Neuron (in vitro differentiated cells): ENCODE measurements at regions not wholly inside any gene's neighbourhood (a gene's known extent, or its start where the extent isn't known, plus 50 kb on each side); places are given as distances from the start of the nearest gene placed in this dataset.

Experiments
- H2AFZ ChIP-seq: one replicate; pipeline ENCODE4 v1.6.1; 2013; ENCODE audit warnings: low read depth, mild to moderate bottlenecking, inconsistent platforms, low read length, moderate library complexity
- H3K27me3 ChIP-seq: one replicate; pipeline ENCODE4 v1.6.1; 2013; ENCODE audit warnings: low read length; ENCODE audit not compliant: insufficient read depth
- H3K36me3 ChIP-seq: one replicate; pipeline ENCODE4 v1.6.1; 2013; ENCODE audit warnings: low read length; ENCODE audit not compliant: insufficient read depth
- H3K4me1 ChIP-seq: one replicate; pipeline ENCODE4 v1.6.1; 2013; ENCODE audit warnings: low read length; ENCODE audit not compliant: insufficient read depth
- H3K4me3 ChIP-seq: 2 replicates; pipeline ENCODE4 v1.5.1; 2013; ENCODE audit warnings: mild to moderate bottlenecking, low read length, moderate library complexity
- H3K9me3 ChIP-seq: one replicate; pipeline ENCODE4 v1.6.1; 2013; ENCODE audit warnings: low read length

- no peaks in the 10 kb centered on the region for H3K9me3 ChIP-seq
- no peaks in the 10 kb centered on the region for H3K4me1 ChIP-seq
- no peak overlapping the region for H2AFZ ChIP-seq
- H3K27me3 ChIP-seq = no peaks in the 10 kb centered on the region
- H3K36me3 ChIP-seq = no peaks in the 10 kb centered on the region
- no peak overlapping the region for H3K4me3 ChIP-seq
Measured at GRCh38 chr9:7300484-7300883, 499.1 kb downstream of the DMAC1 start.

GRCh38 chr9:7298123-7298522 is 501.5 kb downstream of the DMAC1 start:
- no peaks in the 10 kb centered on the region for H3K4me1 ChIP-seq
- no peaks in the 10 kb centered on the region for H3K27me3 ChIP-seq
- H3K4me3 ChIP-seq = no peak overlapping the region
- H3K36me3 ChIP-seq = no peaks in the 10 kb centered on the region
- no peak overlapping the region for H2AFZ ChIP-seq
- H3K9me3 ChIP-seq = no peaks in the 10 kb centered on the region

- no peaks in the 10 kb centered on the region for H3K9me3 ChIP-seq
- no peak overlapping the region for H3K4me3 ChIP-seq
- no peak overlapping the region for H2AFZ ChIP-seq
- no peaks in the 10 kb centered on the region for H3K27me3 ChIP-seq
- no peaks in the 10 kb centered on the region for H3K36me3 ChIP-seq
- H3K4me1 ChIP-seq = no peaks in the 10 kb centered on the region
Measured at GRCh38 chr9:7297521-7297920, 502.1 kb downstream of the DMAC1 start.

DNA sequence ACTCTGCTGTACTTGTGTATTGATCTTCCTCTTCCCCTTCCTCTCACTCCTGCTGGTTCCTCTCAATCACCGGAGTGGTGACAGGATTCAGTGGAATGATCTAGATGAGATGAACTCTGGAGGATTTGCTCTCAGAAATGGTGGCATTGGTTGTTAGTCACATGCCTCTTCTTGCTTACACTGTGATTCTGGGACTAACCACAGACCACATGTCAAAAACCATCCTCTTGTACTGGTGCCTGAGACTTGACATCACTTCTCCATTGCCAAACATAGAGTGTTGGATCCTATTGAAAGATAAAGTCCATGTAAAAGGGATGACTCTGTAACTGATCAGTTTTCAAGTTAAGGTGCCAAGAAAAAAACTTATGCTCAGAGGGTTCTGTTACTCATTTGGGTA is 506.5 kb downstream of the DMAC1 start:
- Histone ChIP-seq H2AFZ (no peak overlapping the region), H3K27me3 (no peaks in the 10 kb centered on the region), H3K9me3 (no peaks in the 10 kb centered on the region), H3K4me1 (no peaks in the 10 kb centered on the region), H3K36me3 (no peaks in the 10 kb centered on the region), H3K4me3 (no peak overlapping the region)

DNA sequence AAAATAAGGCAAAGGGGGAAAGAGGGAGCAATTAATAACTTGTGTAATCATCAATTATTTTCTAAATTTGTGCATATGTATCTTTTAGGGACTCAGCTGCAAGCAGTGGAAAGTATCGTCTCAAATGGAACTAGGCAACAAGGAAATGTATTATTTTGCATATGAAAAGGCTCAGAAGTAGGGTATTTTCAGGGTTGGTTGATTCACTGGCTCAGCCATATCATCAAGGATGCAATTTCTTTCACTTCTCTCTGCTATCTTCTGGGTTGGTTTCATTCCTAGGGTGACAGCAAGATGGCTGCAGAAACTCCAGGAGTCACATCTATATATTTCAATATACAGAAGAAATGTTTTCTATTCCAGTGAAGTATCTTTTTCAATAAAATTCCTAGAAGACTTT is 509.8 kb downstream of the DMAC1 start:
- Histone ChIP-seq H2AFZ (no peak overlapping the region), H3K4me3 (no peak overlapping the region), H3K27me3 (no peaks in the 10 kb centered on the region), H3K9me3 (no peaks in the 10 kb centered on the region), H3K36me3 (no peaks in the 10 kb centered on the region), H3K4me1 (no peaks in the 10 kb centered on the region)

- Histone ChIP-seq H3K36me3 (no peaks in the 10 kb centered on the region), H2AFZ (no peak overlapping the region), H3K4me1 (no peaks in the 10 kb centered on the region), H3K27me3 (no peaks in the 10 kb centered on the region), H3K4me3 (no peak overlapping the region), H3K9me3 (no peaks in the 10 kb centered on the region)
Measured at GRCh38 chr9:7287986-7288385, 511.6 kb downstream of the DMAC1 start.

GRCh38 chr9:7287065-7287464 is 512.5 kb downstream of the DMAC1 start:
- H3K36me3 ChIP-seq = no peaks in the 10 kb centered on the region
- no peaks in the 10 kb centered on the region for H3K4me1 ChIP-seq
- H2AFZ ChIP-seq = no peak overlapping the region
- no peaks in the 10 kb centered on the region for H3K27me3 ChIP-seq
- H3K4me3 ChIP-seq = no peak overlapping the region
- no peaks in the 10 kb centered on the region for H3K9me3 ChIP-seq

DNA sequence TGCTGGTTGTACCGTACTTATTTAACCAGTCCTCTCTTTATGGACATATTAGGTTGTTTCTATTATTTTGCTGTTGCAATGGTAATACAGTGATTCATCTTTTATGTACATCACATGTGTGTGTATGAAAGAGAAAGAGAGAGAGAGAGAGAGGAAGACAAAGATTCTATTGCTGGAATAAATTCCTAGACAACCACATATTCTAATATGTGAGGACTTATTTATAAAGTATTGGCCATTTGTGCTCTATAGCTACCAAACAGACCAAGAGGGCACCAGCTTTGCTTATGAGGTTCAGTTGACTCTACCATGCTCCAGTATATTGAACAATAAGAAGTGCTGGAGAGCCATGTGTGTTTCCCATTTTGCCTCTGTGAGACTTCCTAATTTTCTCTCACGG is 513.5 kb downstream of the DMAC1 start:
- Histone ChIP-seq H3K9me3 (no peaks in the 10 kb centered on the region), H3K27me3 (no peaks in the 10 kb centered on the region), H3K4me1 (no peaks in the 10 kb centered on the region), H3K4me3 (no peak overlapping the region), H3K36me3 (no peaks in the 10 kb centered on the region), H2AFZ (no peak overlapping the region)

DNA sequence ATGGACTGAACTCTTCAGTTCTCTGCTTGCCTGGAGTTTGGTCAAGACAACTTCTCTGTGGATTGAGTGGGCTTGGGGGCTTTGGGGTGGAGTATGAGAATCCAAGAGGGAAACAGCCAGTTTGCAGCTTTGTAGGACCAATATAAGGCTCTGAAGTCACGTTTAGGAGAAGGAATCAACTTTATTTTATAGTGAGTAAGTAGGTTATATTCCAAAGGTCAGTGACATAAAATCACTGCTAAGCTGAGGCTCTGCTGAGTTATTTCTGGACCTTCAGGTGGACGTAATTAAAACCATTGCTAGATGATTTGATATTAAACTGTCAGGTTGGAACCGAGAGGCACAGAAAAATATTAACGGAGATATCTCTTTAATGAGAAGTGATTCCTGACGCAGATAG is 514.4 kb downstream of the DMAC1 start:
- H3K36me3 ChIP-seq = no peaks in the 10 kb centered on the region
- H3K4me1 ChIP-seq = no peaks in the 10 kb centered on the region
- no peak overlapping the region for H2AFZ ChIP-seq
- H3K9me3 ChIP-seq = no peaks in the 10 kb centered on the region
- no peak overlapping the region for H3K4me3 ChIP-seq
- H3K27me3 ChIP-seq = no peaks in the 10 kb centered on the region

DNA sequence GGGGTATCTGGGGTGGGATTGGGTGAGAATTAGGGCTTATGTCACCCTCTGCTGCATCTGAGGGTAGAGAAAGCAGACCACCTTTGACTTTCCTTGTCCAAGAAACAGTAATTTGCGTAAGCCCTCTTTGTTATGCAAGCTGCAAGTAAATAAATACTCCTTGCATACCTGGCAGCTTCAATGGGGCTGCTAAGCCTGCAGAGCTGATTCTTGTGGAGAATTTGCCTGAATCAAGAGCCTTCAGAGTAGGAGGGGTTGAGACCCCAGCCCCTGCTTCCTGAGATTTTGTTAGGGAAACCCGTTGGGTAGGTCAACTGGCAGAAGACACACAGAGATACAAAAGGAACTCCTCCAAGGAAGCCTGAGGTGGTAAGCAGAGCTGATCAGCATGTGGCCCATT is 515.1 kb downstream of the DMAC1 start:
- H3K9me3 ChIP-seq = no peaks in the 10 kb centered on the region
- H3K27me3 ChIP-seq = no peaks in the 10 kb centered on the region
- no peak overlapping the region for H3K4me3 ChIP-seq
- H3K36me3 ChIP-seq = no peaks in the 10 kb centered on the region
- H3K4me1 ChIP-seq = no peaks in the 10 kb centered on the region
- no peak overlapping the region for H2AFZ ChIP-seq

DNA sequence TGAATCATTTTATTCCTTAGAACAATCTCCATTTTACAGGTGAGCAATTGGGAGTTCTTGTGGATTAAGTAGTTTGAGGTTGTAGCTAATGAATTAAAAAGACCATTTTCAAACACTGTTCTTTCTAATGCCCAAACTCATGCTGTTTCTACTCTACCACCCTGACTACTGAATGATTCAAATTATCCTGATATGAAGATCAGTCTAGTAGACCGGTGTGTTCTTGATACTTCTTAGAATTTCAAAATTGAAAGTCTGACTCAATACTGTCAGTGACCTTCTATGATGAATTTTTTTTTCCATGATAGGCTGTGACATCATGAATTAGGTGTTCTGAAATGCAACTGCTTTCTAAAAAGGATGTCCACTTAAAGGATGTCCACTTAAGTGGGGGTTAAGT is 515.5 kb downstream of the DMAC1 start:
- Histone ChIP-seq H3K4me1 (no peaks in the 10 kb centered on the region), H3K9me3 (no peaks in the 10 kb centered on the region), H2AFZ (no peak overlapping the region), H3K36me3 (no peaks in the 10 kb centered on the region), H3K27me3 (no peaks in the 10 kb centered on the region), H3K4me3 (no peak overlapping the region)

GRCh38 chr9:7273575-7273974 is 515.8 kb downstream of the KDM4C start:
- no peak overlapping the region for H3K4me3 ChIP-seq
- H3K4me1 ChIP-seq = no peaks in the 10 kb centered on the region
- H3K36me3 ChIP-seq = no peaks in the 10 kb centered on the region
- no peak overlapping the region for H2AFZ ChIP-seq
- no peaks in the 10 kb centered on the region for H3K27me3 ChIP-seq
- no peaks in the 10 kb centered on the region for H3K9me3 ChIP-seq

- no peaks in the 10 kb centered on the region for H3K9me3 ChIP-seq
- H2AFZ ChIP-seq = peak overlapping the region; percentile 42
- H3K4me3 ChIP-seq = no peak overlapping the region
- H3K36me3 ChIP-seq = no peaks in the 10 kb centered on the region
- no peaks in the 10 kb centered on the region for H3K27me3 ChIP-seq
- H3K4me1 ChIP-seq = peaks cover 7% of the 10 kb centered on the region
Measured at GRCh38 chr9:7266911-7267595, 509.3 kb downstream of the KDM4C start.

- Histone ChIP-seq H3K9me3 (no peaks in the 10 kb centered on the region), H3K4me1 (peaks cover 7% of the 10 kb centered on the region), H3K27me3 (no peaks in the 10 kb centered on the region), H3K4me3 (no peak overlapping the region), H3K36me3 (no peaks in the 10 kb centered on the region), H2AFZ (no peak overlapping the region)
Measured at GRCh38 chr9:7265181-7265580, 507.4 kb downstream of the KDM4C start.
